ENCODE measurements at regions not wholly inside any gene's neighbourhood (a gene's known extent, or its start where the extent isn't known, plus 50 kb on each side); places are given as distances from the start of the nearest gene placed in this dataset.
"Not testable (repeated sequence)": the region's sequence is repeated elsewhere in the genome, so short reads cannot be mapped to it uniquely, and the experiment has no call there.

- no peaks in the 10 kb centered on the region for H3K9me3 ChIP-seq
- ATAC-seq (ENCODE audit: low FRiP score in 2 of 2) = no peak
- no peak overlapping the region for H3K4me3 ChIP-seq
- no peak for TF ChIP-seq CTCF (IDR thresholded peaks at IDR 0.05)
- TF ChIP-seq POLR2AphosphoS5 (IDR thresholded peaks at IDR 0.05) = no peak
- TF ChIP-seq EP300 (IDR thresholded peaks at IDR 0.05) = no peak
- TF ChIP-seq POLR2A (IDR thresholded peaks at IDR 0.05) = no peak
- H3K27me3 ChIP-seq = no peaks in the 10 kb centered on the region
- no peak for DNase-seq
- no peak overlapping the region for H3K27ac ChIP-seq
- WGBS, 2 donors = 83 to 84% methylated on average over 2 of the region's 2 CpGs
- no peaks in the 10 kb centered on the region for H3K4me1 ChIP-seq
- no peaks in the 10 kb centered on the region for H3K36me3 ChIP-seq
Measured at GRCh38 chr7:86049910-86050309, 593.8 kb upstream of the GRM3 start.

- 95 to 100% methylated on average over 1 of the region's 1 CpG for WGBS, 2 donors
- not testable (repeated sequence) for H3K9me3 ChIP-seq; H3K36me3 ChIP-seq; DNase-seq; H3K4me3 ChIP-seq; H3K4me1 ChIP-seq; H3K27ac ChIP-seq; ATAC-seq (ENCODE audit: low FRiP score in 2 of 2); H3K27me3 ChIP-seq
Measured at GRCh38 chr7:86045197-86045596, 598.5 kb upstream of the GRM3 start.

GRCh38 chr7:86025807-86026206 lies 617.9 kb upstream of the GRM3 start:
- Histone ChIP-seq H3K27ac (no peak overlapping the region), H3K36me3 (no peaks in the 10 kb centered on the region), H3K4me1 (no peaks in the 10 kb centered on the region), H3K9me3 (no peaks in the 10 kb centered on the region), H3K27me3 (no peaks in the 10 kb centered on the region), H3K4me3 (no peak overlapping the region)
- TF ChIP-seq CTCF (IDR thresholded peaks at IDR 0.05) (no peak), EP300 (IDR thresholded peaks at IDR 0.05) (no peak), POLR2AphosphoS5 (IDR thresholded peaks at IDR 0.05) (no peak), POLR2A (IDR thresholded peaks at IDR 0.05) (no peak)
- DNase-seq (no peak), ATAC-seq (ENCODE audit: low FRiP score in 2 of 2) (no peak)

GRCh38 chr7:86013662-86014061 lies 630.0 kb upstream of the GRM3 start:
- ATAC-seq (ENCODE audit: low FRiP score in 2 of 2) (no peak), DNase-seq (no peak)
- H3K27ac ChIP-seq = no peak overlapping the region
- no peaks in the 10 kb centered on the region for H3K27me3 ChIP-seq
- no peaks in the 10 kb centered on the region for H3K4me1 ChIP-seq
- no peak for TF ChIP-seq CTCF (IDR thresholded peaks at IDR 0.05)
- no peak for TF ChIP-seq POLR2AphosphoS5 (IDR thresholded peaks at IDR 0.05)
- TF ChIP-seq EP300 (IDR thresholded peaks at IDR 0.05) = no peak
- TF ChIP-seq POLR2A (IDR thresholded peaks at IDR 0.05) = no peak
- H3K9me3 ChIP-seq = no peaks in the 10 kb centered on the region
- no peak overlapping the region for H3K4me3 ChIP-seq
- H3K36me3 ChIP-seq = no peaks in the 10 kb centered on the region

- Histone ChIP-seq H3K36me3 (no peaks in the 10 kb centered on the region), H3K9me3 (no peaks in the 10 kb centered on the region), H3K4me3 (no peak overlapping the region), H3K4me1 (no peaks in the 10 kb centered on the region), H3K27ac (no peak overlapping the region), H3K27me3 (no peaks in the 10 kb centered on the region)
- DNase-seq (no peak), ATAC-seq (ENCODE audit: low FRiP score in 2 of 2) (no peak)
- no peak for TF ChIP-seq CTCF (IDR thresholded peaks at IDR 0.05)
- TF ChIP-seq EP300 (IDR thresholded peaks at IDR 0.05) = no peak
- no peak for TF ChIP-seq POLR2AphosphoS5 (IDR thresholded peaks at IDR 0.05)
- no peak for TF ChIP-seq POLR2A (IDR thresholded peaks at IDR 0.05)
Measured at GRCh38 chr7:86012971-86013370, 630.7 kb upstream of the GRM3 start.
